ENCODE measurements at regions not wholly inside any gene's neighbourhood (a gene's known extent, or its start where the extent isn't known, plus 50 kb on each side); places are given as distances from the start of the nearest gene placed in this dataset.

DNA sequence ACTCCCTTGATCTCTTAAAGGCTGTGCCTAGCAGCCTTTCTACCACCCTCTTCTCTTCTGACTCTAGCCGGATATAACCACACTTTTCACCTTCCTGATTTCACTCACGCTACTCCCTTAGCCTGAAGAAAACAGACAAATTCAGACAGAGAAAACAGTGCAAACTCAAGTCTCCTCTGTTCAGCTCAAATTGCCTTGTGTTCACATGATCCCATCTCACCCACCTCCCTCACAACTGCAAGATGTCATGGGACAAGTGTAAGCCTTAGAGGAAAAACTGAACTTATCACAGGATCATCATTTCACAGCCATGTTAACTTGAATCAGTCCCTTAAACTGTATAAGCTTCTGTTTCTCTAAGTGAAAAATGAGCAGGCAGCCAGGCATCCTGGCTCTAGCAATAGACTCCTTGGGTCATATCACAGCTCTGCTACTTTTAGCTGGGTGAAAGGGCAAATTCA is 66.5 kb upstream of the TENT5A start:
- Histone ChIP-seq H3K27me3 (ENCODE audit: insufficient read depth, poor library complexity, severe bottlenecking) (no peaks in the 10 kb centered on the region), H3K27ac (replicated peaks) (peak overlapping the region; percentile 76), H3K4me3 (replicated peaks; ENCODE audit: insufficient read depth, low read length) (no peak overlapping the region)
- DNase-seq (ENCODE audit: low read depth in 1 of 2, low spot score in 1 of 2), result peak in 1 of 2 experiments; percentile 76
- TF ChIP-seq, protein P1, sequence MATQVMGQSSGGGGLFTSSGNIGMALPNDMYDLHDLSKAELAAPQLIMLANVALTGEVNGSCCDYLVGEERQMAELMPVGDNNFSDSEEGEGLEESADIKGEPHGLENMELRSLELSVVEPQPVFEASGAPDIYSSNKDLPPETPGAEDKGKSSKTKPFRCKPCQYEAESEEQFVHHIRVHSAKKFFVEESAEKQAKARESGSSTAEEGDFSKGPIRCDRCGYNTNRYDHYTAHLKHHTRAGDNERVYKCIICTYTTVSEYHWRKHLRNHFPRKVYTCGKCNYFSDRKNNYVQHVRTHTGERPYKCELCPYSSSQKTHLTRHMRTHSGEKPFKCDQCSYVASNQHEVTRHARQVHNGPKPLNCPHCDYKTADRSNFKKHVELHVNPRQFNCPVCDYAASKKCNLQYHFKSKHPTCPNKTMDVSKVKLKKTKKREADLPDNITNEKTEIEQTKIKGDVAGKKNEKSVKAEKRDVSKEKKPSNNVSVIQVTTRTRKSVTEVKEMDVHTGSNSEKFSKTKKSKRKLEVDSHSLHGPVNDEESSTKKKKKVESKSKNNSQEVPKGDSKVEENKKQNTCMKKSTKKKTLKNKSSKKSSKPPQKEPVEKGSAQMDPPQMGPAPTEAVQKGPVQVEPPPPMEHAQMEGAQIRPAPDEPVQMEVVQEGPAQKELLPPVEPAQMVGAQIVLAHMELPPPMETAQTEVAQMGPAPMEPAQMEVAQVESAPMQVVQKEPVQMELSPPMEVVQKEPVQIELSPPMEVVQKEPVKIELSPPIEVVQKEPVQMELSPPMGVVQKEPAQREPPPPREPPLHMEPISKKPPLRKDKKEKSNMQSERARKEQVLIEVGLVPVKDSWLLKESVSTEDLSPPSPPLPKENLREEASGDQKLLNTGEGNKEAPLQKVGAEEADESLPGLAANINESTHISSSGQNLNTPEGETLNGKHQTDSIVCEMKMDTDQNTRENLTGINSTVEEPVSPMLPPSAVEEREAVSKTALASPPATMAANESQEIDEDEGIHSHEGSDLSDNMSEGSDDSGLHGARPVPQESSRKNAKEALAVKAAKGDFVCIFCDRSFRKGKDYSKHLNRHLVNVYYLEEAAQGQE (IDR thresholded peaks at IDR 0.05; ENCODE audit: insufficient replicate concordance, low read depth), result no peak
- peak; percentile 26; the same call in 1 of the 2 replicates for TF ChIP-seq SPI1 (IDR thresholded peaks at IDR 0.05; ENCODE audit: borderline replicate concordance, low read depth)
- peak; percentile 45; the same call in 1 of the 2 replicates for TF ChIP-seq POLR2AphosphoS5 (IDR thresholded peaks at IDR 0.05; ENCODE audit: low read depth)
- peak; percentile 2; the same call in 1 of the 2 replicates for TF ChIP-seq GABPA (IDR thresholded peaks at IDR 0.05; ENCODE audit: low read depth)

DNA sequence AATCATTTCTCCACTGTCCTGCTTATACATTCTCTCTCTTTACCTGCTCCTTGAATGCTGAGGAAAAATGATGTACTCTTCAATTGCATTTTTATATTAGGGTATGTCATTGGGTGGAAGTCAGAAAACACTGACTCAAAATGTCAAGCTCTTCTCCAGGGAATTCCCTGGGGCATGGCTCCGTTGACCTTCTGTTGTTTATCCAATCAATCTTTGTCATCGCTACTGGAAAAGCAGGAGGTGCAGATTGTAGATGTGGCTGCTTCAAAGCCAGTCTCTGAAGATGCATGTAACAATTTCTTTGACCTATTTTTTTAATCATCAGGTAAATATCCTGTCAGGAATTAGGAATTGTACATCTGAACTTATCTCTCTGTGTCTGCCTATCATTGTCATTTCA is 63.9 kb upstream of the TENT5A start:
- Histone ChIP-seq H3K27me3 (ENCODE audit: insufficient read depth, poor library complexity, severe bottlenecking) (no peaks in the 10 kb centered on the region), H3K27ac (replicated peaks) (no peak overlapping the region), H3K4me3 (replicated peaks; ENCODE audit: insufficient read depth, low read length) (no peak overlapping the region)
- TF ChIP-seq GABPA (IDR thresholded peaks at IDR 0.05; ENCODE audit: low read depth), result no peak
- no peak for TF ChIP-seq SPI1 (IDR thresholded peaks at IDR 0.05; ENCODE audit: borderline replicate concordance, low read depth)
- no peak for TF ChIP-seq POLR2AphosphoS5 (IDR thresholded peaks at IDR 0.05; ENCODE audit: low read depth)
- TF ChIP-seq, protein P1 (IDR thresholded peaks at IDR 0.05; ENCODE audit: insufficient replicate concordance, low read depth), result no peak
- TF ChIP-seq, protein P2, sequence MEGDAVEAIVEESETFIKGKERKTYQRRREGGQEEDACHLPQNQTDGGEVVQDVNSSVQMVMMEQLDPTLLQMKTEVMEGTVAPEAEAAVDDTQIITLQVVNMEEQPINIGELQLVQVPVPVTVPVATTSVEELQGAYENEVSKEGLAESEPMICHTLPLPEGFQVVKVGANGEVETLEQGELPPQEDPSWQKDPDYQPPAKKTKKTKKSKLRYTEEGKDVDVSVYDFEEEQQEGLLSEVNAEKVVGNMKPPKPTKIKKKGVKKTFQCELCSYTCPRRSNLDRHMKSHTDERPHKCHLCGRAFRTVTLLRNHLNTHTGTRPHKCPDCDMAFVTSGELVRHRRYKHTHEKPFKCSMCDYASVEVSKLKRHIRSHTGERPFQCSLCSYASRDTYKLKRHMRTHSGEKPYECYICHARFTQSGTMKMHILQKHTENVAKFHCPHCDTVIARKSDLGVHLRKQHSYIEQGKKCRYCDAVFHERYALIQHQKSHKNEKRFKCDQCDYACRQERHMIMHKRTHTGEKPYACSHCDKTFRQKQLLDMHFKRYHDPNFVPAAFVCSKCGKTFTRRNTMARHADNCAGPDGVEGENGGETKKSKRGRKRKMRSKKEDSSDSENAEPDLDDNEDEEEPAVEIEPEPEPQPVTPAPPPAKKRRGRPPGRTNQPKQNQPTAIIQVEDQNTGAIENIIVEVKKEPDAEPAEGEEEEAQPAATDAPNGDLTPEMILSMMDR (IDR thresholded peaks at IDR 0.05; ENCODE audit: insufficient read depth, low read length), result no peak
- DNase-seq (ENCODE audit: low read depth in 1 of 2, low spot score in 1 of 2), result no peak

DNA sequence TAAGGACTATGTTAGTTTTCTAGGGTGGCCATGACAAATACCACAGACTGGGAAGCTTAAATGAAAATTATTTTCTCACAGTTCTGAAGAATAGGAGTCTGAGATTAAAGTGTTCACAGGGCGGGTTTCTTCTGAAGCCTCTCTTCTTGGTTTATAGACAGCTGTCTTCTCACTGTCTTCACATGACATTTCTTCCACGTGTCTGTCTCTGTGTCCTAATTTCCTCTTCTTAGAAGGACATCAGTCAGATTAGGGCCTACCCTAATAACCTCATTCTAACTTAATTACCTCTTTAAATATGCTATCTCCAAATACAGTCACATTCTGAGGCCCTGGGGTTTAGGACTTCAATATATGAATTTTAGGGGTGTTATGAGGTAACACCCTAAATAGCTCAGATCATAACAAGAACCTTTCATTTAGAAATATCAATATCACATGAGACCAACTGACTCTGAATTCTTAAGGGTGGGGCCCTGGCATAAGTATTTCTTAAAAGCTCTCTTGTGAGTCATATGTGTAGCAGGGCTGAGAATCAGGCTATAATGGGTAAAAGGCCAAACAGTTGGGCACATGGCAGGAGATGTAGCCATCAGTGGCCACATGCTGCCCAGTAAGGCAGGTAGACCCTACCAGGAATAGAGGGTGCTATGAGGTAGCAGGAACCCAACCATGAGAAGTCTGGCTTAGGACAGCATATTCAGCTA is 62.0 kb upstream of the TENT5A start:
- Histone ChIP-seq H3K27ac (replicated peaks) (peak overlapping the region; percentile 30), H3K27me3 (ENCODE audit: insufficient read depth, poor library complexity, severe bottlenecking) (no peaks in the 10 kb centered on the region), H3K4me3 (replicated peaks; ENCODE audit: insufficient read depth, low read length) (no peak overlapping the region)
- no peak for DNase-seq (ENCODE audit: low read depth in 1 of 2, low spot score in 1 of 2)
- TF ChIP-seq, protein P1 (IDR thresholded peaks at IDR 0.05; ENCODE audit: insufficient replicate concordance, low read depth), result no peak
- TF ChIP-seq GABPA (IDR thresholded peaks at IDR 0.05; ENCODE audit: low read depth), result no peak
- TF ChIP-seq SPI1 (IDR thresholded peaks at IDR 0.05; ENCODE audit: borderline replicate concordance, low read depth), result no peak
- TF ChIP-seq, protein P2 (IDR thresholded peaks at IDR 0.05; ENCODE audit: insufficient read depth, low read length), result no peak
- no peak for TF ChIP-seq POLR2AphosphoS5 (IDR thresholded peaks at IDR 0.05; ENCODE audit: low read depth)

Measured in HL-60 (cell line).